ENCODE measurements at regions not wholly inside any gene's neighbourhood (a gene's known extent, or its start where the extent isn't known, plus 50 kb on each side); places are given as distances from the start of the nearest gene placed in this dataset.

DNA sequence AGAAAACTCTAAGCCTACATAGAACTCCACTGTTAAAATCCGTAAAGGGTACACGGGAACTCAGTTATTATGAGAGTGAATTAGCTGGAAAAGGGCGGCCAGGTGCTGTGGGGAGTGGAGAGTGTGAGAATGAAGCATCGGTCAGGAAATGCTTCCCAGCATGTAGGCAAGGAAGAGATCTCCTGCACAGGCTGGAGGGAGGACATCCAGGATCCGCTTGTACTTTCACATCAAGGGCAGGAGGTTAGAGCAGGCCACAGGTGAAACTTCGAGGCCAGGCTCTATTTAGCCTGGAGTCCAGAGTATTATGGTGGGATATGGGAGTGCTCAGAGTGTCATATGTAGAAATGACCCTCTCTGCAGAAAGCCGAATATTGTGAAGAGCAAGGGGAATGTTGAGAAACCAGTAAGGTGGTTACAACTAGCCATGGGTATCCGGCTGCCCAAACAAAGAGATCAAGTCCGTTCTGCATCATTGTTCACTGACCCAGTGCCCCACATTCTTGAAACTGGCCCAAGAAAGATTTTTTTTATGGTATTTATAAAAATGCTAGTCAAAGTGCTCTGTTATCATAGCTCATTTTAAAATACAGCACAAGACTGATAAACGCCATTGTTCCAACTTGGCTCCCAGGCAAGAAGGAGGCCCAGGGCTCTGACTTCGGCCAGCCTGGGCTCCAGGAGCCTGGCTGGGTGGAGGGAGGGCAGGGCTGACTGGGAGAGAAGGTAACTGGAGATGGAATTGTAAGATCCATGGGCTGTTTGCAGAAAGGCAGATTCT lies 79.4 kb upstream of the HIF1A start:
- TF ChIP-seq, protein P1, sequence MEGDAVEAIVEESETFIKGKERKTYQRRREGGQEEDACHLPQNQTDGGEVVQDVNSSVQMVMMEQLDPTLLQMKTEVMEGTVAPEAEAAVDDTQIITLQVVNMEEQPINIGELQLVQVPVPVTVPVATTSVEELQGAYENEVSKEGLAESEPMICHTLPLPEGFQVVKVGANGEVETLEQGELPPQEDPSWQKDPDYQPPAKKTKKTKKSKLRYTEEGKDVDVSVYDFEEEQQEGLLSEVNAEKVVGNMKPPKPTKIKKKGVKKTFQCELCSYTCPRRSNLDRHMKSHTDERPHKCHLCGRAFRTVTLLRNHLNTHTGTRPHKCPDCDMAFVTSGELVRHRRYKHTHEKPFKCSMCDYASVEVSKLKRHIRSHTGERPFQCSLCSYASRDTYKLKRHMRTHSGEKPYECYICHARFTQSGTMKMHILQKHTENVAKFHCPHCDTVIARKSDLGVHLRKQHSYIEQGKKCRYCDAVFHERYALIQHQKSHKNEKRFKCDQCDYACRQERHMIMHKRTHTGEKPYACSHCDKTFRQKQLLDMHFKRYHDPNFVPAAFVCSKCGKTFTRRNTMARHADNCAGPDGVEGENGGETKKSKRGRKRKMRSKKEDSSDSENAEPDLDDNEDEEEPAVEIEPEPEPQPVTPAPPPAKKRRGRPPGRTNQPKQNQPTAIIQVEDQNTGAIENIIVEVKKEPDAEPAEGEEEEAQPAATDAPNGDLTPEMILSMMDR (IDR thresholded peaks at IDR 0.05) = no peak
- no peak for TF ChIP-seq EP300 (IDR thresholded peaks at IDR 0.05)
- no peak for TF ChIP-seq POLR2A (IDR thresholded peaks at IDR 0.05; ENCODE audit: low read depth)
